AG04450 (cell line): ENCODE measurements at regions not wholly inside any gene's neighbourhood (a gene's known extent, or its start where the extent isn't known, plus 50 kb on each side); places are given as distances from the start of the nearest gene placed in this dataset.

Source experiments
- CTCF ChIA-PET: fragments of 300-600, 350-600 bp; formaldehyde crosslinking; extraction: SDS; loops from one replicate; lab custom pipeline; 2022; ENCODE audit warnings: antibody characterized with exemption, inconsistent platforms; lab: Charles Lee
- POLR2A ChIA-PET: fragments of 350-600 bp; formaldehyde crosslinking; extraction: SDS; loops from one replicate; lab custom pipeline; 2021; ENCODE audit warnings: antibody characterized with exemption, inconsistent platforms; lab: Yijun Ruan, JAX
- DNase-seq: peaks from one replicate; pipeline ENCODE4 v3.0.0-alpha.2; 2011; ENCODE audit warnings: low read depth, low spot score
- H3K27ac ChIP-seq: one replicate; pipeline ENCODE4 v1.5.1; 2012; ENCODE audit warnings: low read depth, low read length, control low read depth
- H3K27me3 ChIP-seq: one replicate; pipeline ENCODE4 v1.6.0; 2012; ENCODE audit warnings: low read length; ENCODE audit not compliant: control insufficient read depth, insufficient read depth
- H3K4me3 ChIP-seq: 2 replicates; pipeline ENCODE4 v1.5.1; 2011; ENCODE audit warnings: mild to moderate bottlenecking, low read depth, low read length, control low read depth
- H3K9me3 ChIP-seq: 2 replicates; pipeline ENCODE4 v1.5.1; 2012; ENCODE audit warnings: low read length; ENCODE audit not compliant: control insufficient read depth, insufficient read depth
- CTCF ChIP-seq: IDR thresholded peaks from 2 replicates; pipeline ENCODE4 v1.5.1; 2011; ENCODE audit warnings: low read depth, low read length, control low read depth, inconsistent platforms

DNA sequence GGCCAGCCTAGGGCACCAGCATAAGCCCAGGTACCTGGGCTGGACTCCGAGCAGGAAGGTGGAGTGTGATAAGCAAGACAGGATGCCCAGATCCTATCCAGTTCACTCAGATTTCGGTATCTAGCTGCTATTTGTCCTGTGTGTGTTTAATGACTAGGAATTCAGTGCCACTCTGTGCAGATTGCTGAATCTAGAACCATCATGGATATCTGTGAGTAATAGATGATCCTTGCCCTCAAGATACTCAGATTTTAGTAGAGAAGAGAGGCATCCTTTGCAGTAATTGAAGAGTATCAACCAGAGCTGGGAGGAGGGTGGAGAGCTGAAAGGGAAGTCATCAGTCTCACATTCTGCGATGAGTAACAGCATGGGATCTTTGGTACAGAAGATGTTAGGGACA is 155.0 kb upstream of the ARID1B start:
- H3K27ac ChIP-seq, result no peak overlapping the region
- H3K27me3 ChIP-seq, result peaks cover 5% of the 10 kb centered on the region
- ChIA-PET CTCF (no interaction called here), POLR2A (no interaction called here)
- no peak overlapping the region for H3K4me3 ChIP-seq
- TF ChIP-seq CTCF, result no peak
- H3K9me3 ChIP-seq, result no peaks in the 10 kb centered on the region
- no peak for DNase-seq

DNA sequence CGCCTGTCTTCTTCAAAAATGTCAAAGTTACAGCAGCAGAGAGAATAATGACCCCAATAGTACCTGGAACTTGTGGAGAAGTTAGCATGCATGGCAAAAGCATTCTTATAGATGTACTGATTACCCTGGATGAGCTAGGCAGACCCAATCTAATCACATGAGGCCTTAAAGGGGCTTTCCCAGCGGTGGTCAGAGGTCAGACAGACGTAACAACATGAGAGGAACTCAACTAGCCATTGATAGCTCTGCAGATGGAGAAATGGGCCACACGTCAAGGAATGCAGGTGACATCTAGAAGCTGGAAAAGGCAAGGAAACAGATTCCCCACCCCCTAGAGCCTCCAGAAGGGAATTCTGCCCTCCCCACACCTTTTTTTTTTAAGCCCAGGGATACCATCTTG is 156.8 kb upstream of the ARID1B start:
- CTCF ChIA-PET, result no interaction called here

DNA sequence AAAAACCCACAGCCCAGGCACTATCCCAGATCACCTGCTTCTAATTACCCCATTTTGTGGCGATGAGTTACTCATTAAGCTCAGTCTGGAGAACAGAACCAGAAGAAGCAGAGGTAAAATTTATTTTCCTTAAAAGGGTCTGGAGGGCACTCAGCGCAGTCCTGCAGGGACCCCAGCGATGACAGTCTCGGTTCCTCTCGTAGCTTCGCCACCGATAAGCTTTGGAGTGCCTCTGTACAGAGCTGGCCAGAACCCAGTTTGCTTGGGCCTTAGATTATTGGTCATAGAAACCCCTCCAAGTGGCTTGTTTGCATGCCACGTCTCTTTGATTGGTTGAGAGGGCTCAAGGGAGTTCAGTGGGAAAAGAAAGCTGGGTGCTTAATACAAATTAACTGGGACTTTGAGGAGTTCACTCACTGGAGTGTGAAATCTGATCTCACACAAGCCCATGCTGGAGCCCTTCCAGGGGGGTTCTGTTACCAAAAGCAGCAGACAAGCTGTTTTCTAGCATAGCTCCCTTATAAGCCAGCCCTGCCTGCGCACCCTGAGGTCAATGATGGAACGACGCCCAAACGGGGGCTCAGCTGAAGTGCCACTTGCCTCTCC is 158.5 kb upstream of the ARID1B start:
- no peak for TF ChIP-seq CTCF
- ChIA-PET POLR2A (no interaction called here), CTCF (interaction anchor here (0.9 kb wide), 1 partner anchor 54 kb away, joined by 3 read pairs; no protein-coding TSS in a partner anchor)
- no peaks in the 10 kb centered on the region for H3K9me3 ChIP-seq
- H3K27ac ChIP-seq, result no peak overlapping the region
- DNase-seq, result no peak
- H3K4me3 ChIP-seq, result no peak overlapping the region
- peaks cover 5% of the 10 kb centered on the region for H3K27me3 ChIP-seq

More for the DNA sequence above, 156.8 kb upstream of the ARID1B start:
- no peaks in the 10 kb centered on the region for H3K9me3 ChIP-seq
- no peak overlapping the region for H3K4me3 ChIP-seq
- peaks cover 5% of the 10 kb centered on the region for H3K27me3 ChIP-seq
- POLR2A ChIA-PET, result no interaction called here
- H3K27ac ChIP-seq, result no peak overlapping the region
- DNase-seq, result no peak
- TF ChIP-seq CTCF, result no peak

DNA sequence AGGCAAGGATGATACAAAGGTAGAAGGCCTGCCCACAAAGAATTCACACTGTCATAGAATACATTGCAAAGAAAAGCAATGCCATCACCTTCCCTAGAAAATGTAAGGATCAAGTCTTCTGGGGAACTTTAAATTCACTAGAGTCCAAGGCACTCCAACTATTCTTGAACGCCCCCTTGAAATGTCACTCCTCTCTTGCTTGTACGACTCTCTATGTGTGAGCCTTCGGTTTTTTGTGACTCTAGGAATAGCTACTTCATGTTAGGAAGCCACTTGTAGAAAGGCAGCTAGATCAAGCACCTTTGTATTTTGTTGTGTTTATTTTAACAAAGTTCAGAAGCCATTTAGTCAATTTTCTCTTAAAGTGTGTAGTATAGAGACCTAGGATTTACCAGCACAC is 159.2 kb upstream of the ARID1B start:
- no peak for DNase-seq
- no peak for TF ChIP-seq CTCF
- ChIA-PET POLR2A (no interaction called here), CTCF (no interaction called here)
- Histone ChIP-seq H3K4me3 (no peak overlapping the region), H3K9me3 (no peaks in the 10 kb centered on the region; the same call in 1 of the 2 replicates), H3K27me3 (peaks cover 5% of the 10 kb centered on the region), H3K27ac (no peak overlapping the region)

DNA sequence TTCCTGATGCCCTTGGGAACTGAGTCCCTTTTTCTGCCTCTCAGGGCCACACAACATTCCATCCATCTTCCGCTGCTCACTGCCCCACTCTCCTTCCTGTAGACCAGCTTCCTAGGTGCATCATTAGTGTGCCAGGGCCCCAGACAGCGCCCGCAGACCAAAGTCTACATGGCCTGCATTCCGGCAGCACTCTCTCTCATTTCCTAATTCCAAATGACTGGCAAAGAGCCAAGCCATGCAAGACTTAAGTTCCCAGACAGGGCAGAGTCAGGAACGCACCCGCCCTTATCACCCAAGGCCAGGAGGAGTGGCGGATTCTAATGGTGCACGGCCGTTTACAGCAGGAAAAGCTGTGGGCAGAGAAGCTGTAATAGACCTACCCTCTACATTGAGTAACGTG is 159.8 kb upstream of the ARID1B start:
- H3K9me3 ChIP-seq, result no peaks in the 10 kb centered on the region; the same call in 1 of the 2 replicates
- TF ChIP-seq CTCF, result no peak
- CTCF ChIA-PET, result no interaction called here
- H3K4me3 ChIP-seq, result no peak overlapping the region
- DNase-seq, result no peak
- H3K27ac ChIP-seq, result no peak overlapping the region
- peaks cover 5% of the 10 kb centered on the region for H3K27me3 ChIP-seq
- POLR2A ChIA-PET, result no interaction called here
